C4-2B (cell line): ENCODE measurements at regions not wholly inside any gene's neighbourhood (a gene's known extent, or its start where the extent isn't known, plus 50 kb on each side); places are given as distances from the start of the nearest gene placed in this dataset.

Experiments used
- ZFX ChIP-seq: fragments of 450-650 bp; IDR thresholded peaks from 2 replicates; pipeline ENCODE4 v1.6.1; 2017
- TF ChIP-seq, protein P1 (sequence below): fragments of 450-650 bp; conservative IDR thresholded peaks from 2 replicates; pipeline ENCODE4 v1.5.1; 2017; ENCODE audit warnings: mild to moderate bottlenecking

DNA sequence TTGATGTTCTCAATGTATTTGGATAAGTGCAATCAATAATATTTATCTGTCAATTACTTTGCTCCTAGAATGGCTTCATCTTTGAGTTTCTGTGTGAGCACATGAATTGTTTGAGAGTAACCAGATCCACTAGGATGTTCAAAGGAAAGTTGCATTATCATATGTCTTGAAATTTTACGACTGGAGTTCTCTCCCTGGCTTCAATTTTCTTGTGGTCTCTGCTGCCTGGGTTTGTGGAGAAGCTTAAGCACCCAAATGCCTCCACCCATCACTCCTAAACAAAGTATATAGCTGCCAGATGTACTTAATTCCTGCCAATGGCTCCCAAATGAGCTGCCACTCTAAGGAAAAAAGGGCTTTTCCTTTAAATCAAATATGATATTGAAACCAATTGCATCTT lies 1149.4 kb upstream of the ZEB2 start:
- TF ChIP-seq, protein P1, sequence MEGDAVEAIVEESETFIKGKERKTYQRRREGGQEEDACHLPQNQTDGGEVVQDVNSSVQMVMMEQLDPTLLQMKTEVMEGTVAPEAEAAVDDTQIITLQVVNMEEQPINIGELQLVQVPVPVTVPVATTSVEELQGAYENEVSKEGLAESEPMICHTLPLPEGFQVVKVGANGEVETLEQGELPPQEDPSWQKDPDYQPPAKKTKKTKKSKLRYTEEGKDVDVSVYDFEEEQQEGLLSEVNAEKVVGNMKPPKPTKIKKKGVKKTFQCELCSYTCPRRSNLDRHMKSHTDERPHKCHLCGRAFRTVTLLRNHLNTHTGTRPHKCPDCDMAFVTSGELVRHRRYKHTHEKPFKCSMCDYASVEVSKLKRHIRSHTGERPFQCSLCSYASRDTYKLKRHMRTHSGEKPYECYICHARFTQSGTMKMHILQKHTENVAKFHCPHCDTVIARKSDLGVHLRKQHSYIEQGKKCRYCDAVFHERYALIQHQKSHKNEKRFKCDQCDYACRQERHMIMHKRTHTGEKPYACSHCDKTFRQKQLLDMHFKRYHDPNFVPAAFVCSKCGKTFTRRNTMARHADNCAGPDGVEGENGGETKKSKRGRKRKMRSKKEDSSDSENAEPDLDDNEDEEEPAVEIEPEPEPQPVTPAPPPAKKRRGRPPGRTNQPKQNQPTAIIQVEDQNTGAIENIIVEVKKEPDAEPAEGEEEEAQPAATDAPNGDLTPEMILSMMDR, result no peak
- TF ChIP-seq ZFX, result no peak
